GM18870 (cell line): ENCODE measurements at regions not wholly inside any gene's neighbourhood (a gene's known extent, or its start where the extent isn't known, plus 50 kb on each side); places are given as distances from the start of the nearest gene placed in this dataset.

Experiments used
- ATAC-seq: cut with Tn5 transposase; IDR thresholded peaks from one replicate; pipeline ENCODE4 v1.9.1; 2021; ENCODE audit warnings: moderate library complexity; ENCODE audit not compliant: unreplicated experiment

DNA sequence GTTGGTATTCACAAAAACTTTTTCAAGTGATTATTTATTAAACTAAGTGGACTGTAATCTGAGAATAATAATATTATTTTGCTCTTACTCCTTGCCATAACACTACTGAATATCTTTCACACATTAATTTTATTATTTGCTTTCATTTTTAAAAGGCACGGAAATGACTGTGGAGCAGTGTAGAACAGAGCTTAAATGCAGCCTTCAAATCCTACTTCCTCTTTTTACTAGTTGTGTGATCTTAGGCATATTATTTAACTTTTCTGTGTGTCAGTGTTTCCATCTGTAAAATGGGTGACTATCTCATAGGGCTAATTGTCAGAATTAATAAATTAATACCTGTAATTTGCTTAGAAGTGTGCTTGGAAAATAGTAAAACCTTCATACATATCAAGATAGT is 55.5 kb upstream of the SLC8A1 start:
- ATAC-seq = peak; percentile 94

- no peak for ATAC-seq
Measured at GRCh38 chr2:40510304-40510703, 58.4 kb upstream of the SLC8A1 start.

- no peak for ATAC-seq
Measured at GRCh38 chr2:40511661-40512213, 59.8 kb upstream of the SLC8A1 start.

DNA sequence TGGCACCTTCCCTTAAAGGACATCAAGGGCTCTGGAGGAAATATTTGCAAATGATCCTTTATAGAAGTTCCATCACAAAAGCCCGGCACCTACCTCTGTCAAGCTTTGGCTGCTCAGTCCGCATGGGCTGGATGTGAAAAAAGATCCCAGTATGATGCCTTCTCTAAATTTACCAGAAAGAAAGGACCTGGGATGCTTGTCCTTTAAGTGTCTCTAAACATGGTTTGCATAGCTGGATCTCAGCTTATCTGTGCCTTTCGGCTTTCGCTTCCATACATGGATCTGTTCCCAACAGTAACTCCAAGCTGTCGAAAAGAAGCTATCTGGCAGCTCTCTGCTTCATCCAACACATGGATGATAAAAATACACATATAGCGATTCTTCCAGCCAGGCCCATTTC is 60.4 kb upstream of the SLC8A1 start:
- ATAC-seq = no peak

- ATAC-seq = no peak
Measured at GRCh38 chr2:40513201-40513600, 61.3 kb upstream of the SLC8A1 start.

DNA sequence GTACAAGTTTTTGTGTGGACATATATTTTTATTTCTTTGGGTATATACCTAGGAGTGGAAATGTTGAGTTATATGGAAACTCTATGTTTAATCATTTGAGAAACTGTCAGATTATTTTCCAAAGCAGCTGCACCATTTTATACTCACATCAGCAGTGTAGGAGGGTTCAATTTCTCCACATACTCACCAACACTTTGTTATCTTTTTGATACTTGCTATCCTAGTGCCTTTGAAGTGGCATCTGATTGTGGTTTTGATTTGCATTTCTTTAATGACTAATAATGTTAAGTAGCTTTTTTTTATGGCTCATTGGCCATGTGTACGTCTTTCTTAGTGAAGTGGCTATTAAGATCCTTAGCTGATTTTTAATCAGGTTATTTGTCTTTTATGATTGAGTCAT is 64.7 kb upstream of the SLC8A1 start:
- no peak for ATAC-seq

DNA sequence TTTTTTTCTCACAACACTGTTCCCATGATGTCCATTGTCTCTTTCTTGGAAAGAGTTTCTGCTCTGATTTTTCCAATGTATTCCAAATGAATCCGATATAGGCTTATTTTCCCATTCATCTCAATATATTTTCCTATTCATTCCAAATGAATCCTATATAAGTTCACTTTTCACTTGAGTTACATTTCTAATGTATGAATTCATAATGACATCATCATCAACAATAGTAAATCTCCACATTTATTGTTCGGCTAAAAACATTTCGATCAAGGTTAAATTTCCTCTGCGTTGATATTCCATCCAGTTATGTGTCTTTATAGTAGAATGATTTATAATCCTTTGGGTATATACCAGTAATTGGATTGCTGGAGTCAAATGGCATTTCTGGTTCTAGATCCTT is 76.7 kb upstream of the SLC8A1 start:
- ATAC-seq = no peak

DNA sequence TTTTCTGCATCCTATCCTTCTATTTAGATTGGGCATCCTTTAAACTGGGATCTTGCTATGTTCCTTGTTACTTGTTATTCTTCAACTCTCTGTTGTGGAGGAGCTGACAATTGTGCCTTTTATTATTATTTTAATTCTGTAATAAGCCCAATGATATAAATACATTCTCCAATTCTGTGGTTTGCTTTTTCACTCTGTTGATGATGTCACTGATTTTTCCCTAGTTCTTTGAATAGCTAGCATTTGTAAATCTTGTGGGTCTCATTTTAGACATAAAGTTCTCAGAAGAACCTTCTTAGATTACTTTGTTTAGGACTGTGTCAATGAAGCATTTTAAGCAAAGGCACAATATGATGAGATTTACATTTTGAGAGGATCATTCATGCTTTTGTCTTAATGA is 79.5 kb upstream of the SLC8A1 start:
- ATAC-seq = no peak

- ATAC-seq = no peak
Measured at GRCh38 chr2:40534528-40534927, 82.6 kb upstream of the SLC8A1 start.

- no peak for ATAC-seq
Measured at GRCh38 chr2:40535972-40536371, 84.1 kb upstream of the SLC8A1 start.

- ATAC-seq = no peak
Measured at GRCh38 chr2:40540026-40540425, 88.1 kb upstream of the SLC8A1 start.

GRCh38 chr2:40543381-40543780 is 91.5 kb upstream of the SLC8A1 start:
- no peak for ATAC-seq

DNA sequence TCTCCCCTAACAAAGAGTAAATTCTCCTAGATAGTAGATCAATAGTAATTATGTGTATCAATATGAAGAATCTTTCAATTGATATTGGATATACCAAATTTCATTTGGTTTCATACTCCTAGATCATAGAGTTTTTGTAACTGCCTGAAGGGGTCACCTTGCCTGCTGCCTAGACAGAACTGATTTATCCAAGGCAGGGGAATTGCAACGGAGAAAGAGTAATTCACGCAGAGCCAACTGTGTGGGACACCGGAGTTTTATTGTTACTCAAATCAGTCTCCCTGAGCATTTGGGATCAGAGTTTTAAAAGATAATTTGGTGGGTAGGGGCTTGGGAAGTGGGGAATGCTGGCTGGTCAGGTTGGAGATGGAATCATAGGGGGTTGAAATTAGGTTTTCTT is 92.2 kb upstream of the SLC8A1 start:
- ATAC-seq = no peak

DNA sequence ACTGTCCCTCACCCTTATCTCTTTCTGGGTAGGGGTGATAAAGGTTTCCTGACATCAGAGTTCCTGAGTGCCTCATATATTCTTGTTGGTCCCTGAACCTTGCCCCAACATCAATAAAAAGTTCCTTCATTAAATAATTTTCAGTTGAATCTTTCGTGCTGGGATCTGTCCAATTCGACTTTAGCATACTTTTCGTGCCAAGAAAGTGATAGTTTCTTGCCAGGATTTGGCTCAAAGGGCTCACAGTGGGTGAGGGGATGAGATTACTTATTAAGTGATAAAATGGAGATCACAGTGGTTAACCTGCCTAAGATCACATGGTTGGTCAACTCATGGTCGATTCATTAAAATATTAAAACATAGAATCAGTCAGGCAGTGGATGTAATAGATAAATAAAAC is 93.8 kb upstream of the SLC8A1 start:
- ATAC-seq = no peak

DNA sequence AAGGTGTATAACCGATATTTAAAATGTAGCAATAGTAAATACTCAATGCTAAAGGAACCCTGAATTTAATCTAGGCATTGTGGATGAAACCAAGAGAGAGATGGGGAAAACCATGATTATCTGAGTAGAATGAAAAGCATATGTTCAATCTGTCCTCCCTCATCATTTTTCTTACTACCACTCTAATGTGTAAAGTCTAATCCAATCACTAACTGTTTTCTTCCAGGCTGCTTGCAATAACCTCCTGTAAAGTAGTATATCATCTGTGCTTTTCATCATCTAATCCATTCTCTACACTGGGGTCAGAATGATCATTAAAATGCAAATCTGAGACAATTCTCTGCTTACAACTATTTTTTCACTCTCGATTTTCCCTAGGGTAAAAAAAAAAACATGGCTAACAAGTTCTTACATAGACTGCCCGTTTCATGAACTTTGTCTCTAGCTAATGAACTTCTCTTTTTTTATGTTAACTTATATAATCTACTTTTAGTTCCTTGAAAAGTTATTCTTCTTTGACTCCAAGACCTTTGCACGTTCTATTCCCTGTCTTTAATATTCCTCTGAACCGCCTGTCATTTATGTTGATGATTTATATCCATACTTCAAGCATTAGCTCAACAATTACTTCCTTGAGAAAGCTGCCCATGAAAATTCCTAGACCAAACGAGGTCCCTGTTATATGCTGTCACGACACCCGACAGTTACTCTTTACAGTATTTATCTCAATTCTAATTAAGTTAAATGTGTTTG is 94.7 kb upstream of the SLC8A1 start:
- no peak for ATAC-seq

GRCh38 chr2:40548521-40548920 is 96.6 kb upstream of the SLC8A1 start:
- no peak for ATAC-seq

DNA sequence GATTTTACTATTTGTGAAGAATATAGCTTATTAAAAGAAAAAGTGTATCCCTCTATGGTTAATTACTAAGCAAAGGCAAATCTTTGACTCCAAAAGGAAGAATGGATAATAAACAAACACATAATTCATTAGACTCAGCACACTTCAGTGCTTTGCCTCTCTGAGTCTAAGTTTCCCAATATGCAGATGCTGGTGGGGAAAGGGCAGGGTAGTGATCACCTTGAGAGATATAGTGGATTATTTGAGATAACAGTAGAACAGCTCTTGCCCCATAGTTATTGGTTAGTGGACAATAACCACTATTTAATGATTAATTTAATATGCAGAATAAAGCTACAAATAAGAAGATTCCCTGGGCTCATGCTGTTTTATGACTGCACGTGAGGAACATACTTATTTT is 98.2 kb upstream of the SLC8A1 start:
- ATAC-seq = no peak

DNA sequence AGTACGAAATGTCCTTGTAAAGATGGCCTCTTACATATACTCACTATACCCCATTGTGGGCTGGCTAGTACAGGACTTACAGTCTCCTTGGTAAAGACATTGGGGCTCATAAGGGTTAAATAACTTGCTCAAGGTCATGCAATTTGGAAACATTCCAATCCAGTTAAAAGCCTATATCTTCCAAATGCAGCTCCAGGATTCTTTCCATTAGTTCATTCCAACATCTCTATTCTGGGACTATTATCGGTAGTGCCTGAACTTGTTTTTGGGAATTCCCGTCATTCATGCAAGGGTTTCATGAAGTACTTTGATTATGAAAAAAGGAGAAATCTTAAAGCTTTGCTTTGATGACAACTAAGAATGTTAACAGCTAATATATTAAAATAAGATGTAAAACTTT is 99.2 kb upstream of the SLC8A1 start:
- ATAC-seq = no peak

DNA sequence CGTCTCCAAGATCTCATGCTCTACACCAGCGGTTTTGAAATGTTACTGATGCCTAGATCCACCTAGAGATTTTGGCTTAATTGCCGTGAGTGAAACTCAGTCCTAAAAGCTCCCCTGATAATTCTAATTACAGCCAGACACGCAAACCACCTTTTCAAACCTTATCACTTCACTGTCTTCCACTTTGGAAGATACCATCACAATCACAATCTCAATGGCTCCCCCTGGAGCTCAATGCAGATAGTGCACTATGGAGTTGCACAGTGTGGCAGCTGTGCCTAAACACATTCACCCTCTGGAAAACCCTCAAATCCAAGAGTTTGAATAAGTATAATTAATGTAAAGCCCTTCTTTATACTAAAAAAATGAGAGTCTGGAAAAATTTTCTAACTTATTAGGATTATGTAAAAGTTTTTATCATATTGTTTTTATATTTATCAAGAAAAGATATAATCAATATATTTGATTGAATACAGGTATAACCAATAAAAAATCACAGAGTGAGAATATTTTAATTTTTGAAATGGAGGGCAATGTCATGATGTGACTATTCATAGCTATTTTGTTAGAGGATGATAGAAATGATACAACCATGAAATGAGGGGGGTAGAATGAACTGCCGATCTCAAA is 102.9 kb upstream of the SLC8A1 start:
- ATAC-seq = peak; percentile 90

DNA sequence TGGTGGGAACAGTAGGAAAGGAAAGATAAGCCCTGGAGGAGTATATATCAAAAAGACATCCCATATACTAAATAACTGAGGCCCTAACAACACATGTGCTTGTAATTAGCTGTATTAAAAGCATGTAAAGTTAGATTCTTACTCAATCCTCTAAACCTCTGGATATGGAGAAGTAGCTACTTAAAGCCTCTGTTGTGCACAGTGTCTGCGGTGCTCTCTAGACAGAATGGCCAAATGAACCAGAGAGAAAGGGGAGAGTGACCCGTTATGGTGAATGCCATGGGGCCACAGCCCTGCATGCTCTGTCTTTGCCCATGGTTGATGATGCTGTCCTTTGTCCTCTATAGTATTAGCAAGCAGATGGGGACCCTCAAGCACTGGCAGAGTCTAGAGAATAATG is 104.4 kb upstream of the SLC8A1 start:
- ATAC-seq = no peak

DNA sequence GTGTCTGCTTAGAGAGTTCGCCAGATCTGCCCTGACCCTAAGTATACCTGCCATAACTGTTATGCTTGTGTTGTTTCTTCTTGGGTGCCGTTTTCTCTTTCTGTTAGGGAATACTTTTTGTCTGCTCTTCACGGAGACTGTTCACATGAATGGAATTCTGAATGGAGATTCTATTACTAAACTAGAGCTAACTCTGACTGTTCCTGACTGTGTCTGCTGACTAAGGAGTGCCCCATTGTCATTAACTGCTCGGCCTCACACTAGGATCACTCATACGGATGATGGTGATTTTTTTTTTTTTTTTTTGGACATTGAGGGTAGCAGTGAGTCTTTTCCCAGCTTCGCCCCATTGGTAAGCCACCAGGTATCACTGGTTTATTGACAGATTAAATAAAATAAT is 104.8 kb upstream of the SLC8A1 start:
- ATAC-seq = no peak

DNA sequence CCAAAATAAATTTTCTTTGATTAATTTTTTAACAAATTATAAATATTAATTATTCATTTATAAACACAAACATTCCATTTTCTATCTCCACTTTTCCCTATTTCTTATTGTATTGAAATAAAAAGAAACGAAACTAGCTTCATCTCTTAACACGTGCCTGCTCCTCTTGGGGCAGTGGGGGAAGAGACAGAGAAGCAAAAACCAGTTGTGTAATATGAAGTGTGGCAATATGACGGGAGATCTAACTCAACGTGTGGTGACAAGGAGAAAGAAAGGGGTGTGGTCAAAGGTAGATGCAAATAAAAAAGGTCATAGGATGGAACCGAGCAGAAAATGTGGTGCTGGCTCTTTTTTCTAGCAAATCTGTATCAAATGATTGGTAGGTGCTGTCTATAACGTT is 106.9 kb upstream of the SLC8A1 start:
- no peak for ATAC-seq

DNA sequence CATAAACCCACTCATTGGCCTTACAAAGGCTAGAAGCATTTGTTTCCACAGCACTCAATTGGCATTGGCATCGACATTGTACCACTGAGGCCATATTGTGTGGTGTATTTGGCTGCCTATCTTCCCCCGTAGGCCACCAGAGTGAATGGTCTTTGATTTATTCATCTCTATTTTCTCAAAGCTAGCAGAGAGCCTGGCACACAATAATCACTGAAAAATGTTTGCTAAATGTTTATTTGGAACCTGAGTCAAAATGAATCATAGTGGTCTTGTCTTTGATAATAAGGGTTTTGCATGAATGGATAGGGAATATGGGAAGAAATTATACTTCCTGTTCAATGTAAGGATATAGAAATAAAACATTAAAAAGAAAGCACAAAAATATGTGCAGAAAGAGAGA is 107.3 kb upstream of the SLC8A1 start:
- ATAC-seq = no peak
